Natural killer cell (primary cell): ENCODE measurements at regions not wholly inside any gene's neighbourhood (a gene's known extent, or its start where the extent isn't known, plus 50 kb on each side); places are given as distances from the start of the nearest gene placed in this dataset.
A peak's percentile ranks its signal among the peaks of the same experiment; 100 is the strongest.

Experiments used
- ATAC-seq, 3 donors: fragments of 150-1000 bp in 2 of 3; fragments of 200-7000 bp in 1 of 3; cut with Tn5 transposase; 1 replicate in 1 of 3; 2 replicates in 2 of 3; pipeline ENCODE4 v1.10.0; 2021; ENCODE audit warnings: mild to moderate bottlenecking in 2 of 3, moderate library complexity in 2 of 3
- DNase-seq, 2 donors: peaks; one replicate each; pipeline versions ENCODE4 v3.0.0 to v3.0.0-alpha.2; 2013 to 2021; ENCODE audit warnings: mixed read lengths in 1 of 2
- H3K27ac ChIP-seq: one replicate; pipeline ENCODE4 v1.5.1; 2013; ENCODE audit warnings: mild to moderate bottlenecking, low read length
- H3K27me3 ChIP-seq: one replicate; pipeline ENCODE4 v1.6.1; 2013; ENCODE audit warnings: low read length; ENCODE audit not compliant: control insufficient read depth, insufficient read depth
- H3K36me3 ChIP-seq: one replicate; pipeline ENCODE4 v1.6.1; 2013; ENCODE audit warnings: low read length; ENCODE audit not compliant: control insufficient read depth, insufficient read depth
- H3K4me1 ChIP-seq: one replicate; pipeline ENCODE4 v1.6.1; 2013; ENCODE audit warnings: low read length; ENCODE audit not compliant: control insufficient read depth, insufficient read depth
- H3K4me3 ChIP-seq: one replicate; pipeline ENCODE4 v1.5.1; 2013; ENCODE audit warnings: low read length
- H3K9me3 ChIP-seq: one replicate; pipeline ENCODE4 v1.6.1; 2013; ENCODE audit warnings: low read length; ENCODE audit not compliant: control insufficient read depth, insufficient read depth
- H3K27ac Mint-ChIP-seq, 2 donors: one replicate each; pipeline ENCODE4 v1.8.0; 2022; ENCODE audit warnings: mild to moderate bottlenecking in 2 of 2, mixed read lengths in 2 of 2, moderate library complexity in 1 of 2
- H3K27me3 Mint-ChIP-seq, 2 donors: one replicate each; pipeline ENCODE4 v1.8.0; 2022; ENCODE audit warnings: low read depth in 2 of 2, mixed read lengths in 2 of 2
- H3K36me3 Mint-ChIP-seq: one replicate; pipeline ENCODE4 v1.8.0; 2022; ENCODE audit warnings: mixed read lengths
- H3K4me1 Mint-ChIP-seq, 2 donors: one replicate each; pipeline ENCODE4 v1.8.0; 2022; ENCODE audit warnings: mixed read lengths in 2 of 2
- H3K4me3 Mint-ChIP-seq: one replicate; pipeline ENCODE4 v1.8.0; 2022; ENCODE audit warnings: mild to moderate bottlenecking, moderate library complexity, mixed read lengths
- H3K9me3 Mint-ChIP-seq, 2 donors: one replicate each; pipeline ENCODE4 v1.8.0; 2022; ENCODE audit warnings: mixed read lengths in 2 of 2
- CTCF ChIP-seq: fragments of 200-600 bp; IDR thresholded peaks from one replicate; pipeline ENCODE4 v1.8.0; 2022; ENCODE audit warnings: antibody characterized with exemption
- WGBS: methylation state at CpG from one replicate; pipeline ENCODE4 v1.1.7; 2013; ENCODE audit warnings: missing lambda C conversion rate; ENCODE audit not compliant: insufficient coverage; 5-methylcytosine and 5-hydroxymethylcytosine counted together
- intact Hi-C: fragments of 100-400 bp; cut with micrococcal nuclease; formaldehyde crosslinking; loops from one replicate; pipeline ENCODE4 v1.14.2; 2022

DNA sequence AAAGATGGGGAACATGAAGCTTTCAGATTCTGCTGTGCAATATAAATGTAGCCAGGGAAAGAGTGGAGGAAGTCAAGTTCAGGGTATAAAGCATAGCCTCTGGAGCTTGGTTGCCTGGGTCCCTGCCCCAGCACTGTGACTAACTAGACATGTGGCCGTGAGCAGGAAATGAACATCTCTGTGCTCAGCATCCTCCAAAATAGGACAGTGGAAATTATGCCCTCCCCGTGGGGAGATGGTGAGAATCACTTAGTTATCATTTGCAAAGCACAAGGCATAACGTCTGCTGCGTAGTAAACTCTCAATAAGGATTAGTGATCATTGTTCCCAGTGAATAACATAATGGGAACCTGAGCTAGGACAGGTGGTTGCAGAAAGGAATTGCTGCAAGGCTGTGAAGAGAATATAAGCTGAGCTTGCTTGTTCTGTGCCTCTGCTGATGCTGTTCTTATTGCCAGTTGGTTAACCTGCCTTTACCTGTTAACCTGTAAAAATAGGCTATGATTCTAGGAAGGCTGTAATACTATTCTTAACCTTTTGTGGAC lies 441.0 kb downstream of the COG6 start:
- Mint-ChIP-seq H3K27ac (no peak overlapping the region), H3K27me3 (peaks cover 0 to 10% of the 10 kb centered on the region in 2 donors), H3K9me3 (no peaks in the 10 kb centered on the region), H3K4me3 (no peak overlapping the region), H3K4me1 (no peaks in the 10 kb centered on the region), H3K36me3 (no peaks in the 10 kb centered on the region)
- no peaks in the 10 kb centered on the region for H3K36me3 ChIP-seq
- ATAC-seq (peak in 1 of 3 donors; percentile 40), DNase-seq (peak in 1 of 2 donors; percentile 51)
- H3K4me3 ChIP-seq: no peak overlapping the region
- H3K9me3 ChIP-seq: peaks cover 7% of the 10 kb centered on the region
- WGBS: 60% methylated on average over 4 of the region's 4 CpGs
- intact Hi-C loops: no loop called here
- no peaks in the 10 kb centered on the region for H3K4me1 ChIP-seq
- TF ChIP-seq CTCF: no peak
- H3K27ac ChIP-seq: no peak overlapping the region
- no peaks in the 10 kb centered on the region for H3K27me3 ChIP-seq

DNA sequence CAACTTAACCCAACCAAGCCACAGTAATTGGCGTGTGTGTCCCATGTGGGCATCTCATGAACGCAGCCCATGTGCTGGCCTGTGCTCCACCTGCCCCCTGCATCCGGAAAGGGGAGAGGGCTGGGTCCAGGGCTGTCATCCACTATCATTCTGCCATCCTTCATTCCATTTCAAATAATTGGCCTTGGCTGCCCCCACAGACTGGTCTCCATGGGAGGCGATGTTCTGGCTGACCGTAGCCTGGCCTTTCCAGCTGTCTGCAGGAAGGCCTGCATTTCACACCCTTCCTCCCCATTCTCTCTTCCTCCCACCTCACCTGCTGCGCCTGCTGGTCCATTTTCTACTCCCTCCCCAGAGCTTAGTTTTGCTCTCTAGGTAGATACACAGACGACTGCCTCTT lies 442.8 kb downstream of the COG6 start:
- H3K4me1 ChIP-seq: no peaks in the 10 kb centered on the region

GRCh38 chr13:40101708-40102359 lies 446.4 kb downstream of the COG6 start:
- Histone ChIP-seq H3K27ac (no peak overlapping the region), H3K4me3 (no peak overlapping the region), H3K9me3 (peaks cover 7% of the 10 kb centered on the region), H3K4me1 (no peaks in the 10 kb centered on the region), H3K27me3 (no peaks in the 10 kb centered on the region), H3K36me3 (no peaks in the 10 kb centered on the region)
- Mint-ChIP-seq H3K4me3 (no peak overlapping the region), H3K27me3 (peaks cover 0 to 10% of the 10 kb centered on the region in 2 donors), H3K36me3 (no peaks in the 10 kb centered on the region), H3K27ac (no peak overlapping the region), H3K4me1 (no peaks in the 10 kb centered on the region), H3K9me3 (no peaks in the 10 kb centered on the region)
- no peak for TF ChIP-seq CTCF
- intact Hi-C loops: no loop called here
- DNase-seq: no peak
- WGBS: 67% methylated on average over 3 of the region's 3 CpGs
- no peak for ATAC-seq

More for the DNA sequence above, 442.8 kb downstream of the COG6 start:
- Histone ChIP-seq H3K9me3 (peaks cover 7% of the 10 kb centered on the region), H3K27ac (no peak overlapping the region), H3K27me3 (no peaks in the 10 kb centered on the region), H3K4me3 (no peak overlapping the region), H3K36me3 (no peaks in the 10 kb centered on the region)
- H3K27me3 Mint-ChIP-seq: peaks cover 0 to 10% of the 10 kb centered on the region in 2 donors
- H3K9me3 Mint-ChIP-seq: no peaks in the 10 kb centered on the region
- intact Hi-C loops: no loop called here
- no peak overlapping the region for H3K4me3 Mint-ChIP-seq
- no peaks in the 10 kb centered on the region for H3K36me3 Mint-ChIP-seq
- H3K4me1 Mint-ChIP-seq: no peaks in the 10 kb centered on the region
- 96% methylated on average over 7 of the region's 7 CpGs for WGBS
- no peak for ATAC-seq
- DNase-seq: no peak
- no peak for TF ChIP-seq CTCF
- H3K27ac Mint-ChIP-seq: no peak overlapping the region

DNA sequence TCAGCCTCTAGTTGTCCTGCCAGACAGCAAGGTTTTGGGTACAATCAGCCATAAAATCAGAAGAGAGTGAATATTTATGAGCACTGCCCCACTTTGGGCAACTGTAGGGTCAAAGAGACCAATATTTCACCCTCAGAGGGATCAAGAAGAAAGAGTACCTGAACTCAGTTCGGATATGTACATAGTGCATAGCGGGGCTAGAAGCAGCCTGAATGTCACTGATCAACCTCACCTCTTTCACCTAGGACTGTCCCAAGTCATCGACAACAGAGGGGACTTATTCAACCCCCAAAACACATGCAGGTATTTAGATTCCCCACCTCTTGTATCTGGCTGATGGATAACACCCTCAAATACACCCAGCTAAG lies 446.9 kb downstream of the COG6 start:
- no peaks in the 10 kb centered on the region for H3K4me1 Mint-ChIP-seq
- TF ChIP-seq CTCF: no peak
- no peak overlapping the region for H3K4me3 Mint-ChIP-seq
- Histone ChIP-seq H3K4me3 (no peak overlapping the region), H3K9me3 (peaks cover 7% of the 10 kb centered on the region), H3K27ac (no peak overlapping the region), H3K27me3 (no peaks in the 10 kb centered on the region), H3K4me1 (no peaks in the 10 kb centered on the region), H3K36me3 (no peaks in the 10 kb centered on the region)
- peaks cover 0 to 10% of the 10 kb centered on the region in 2 donors for H3K27me3 Mint-ChIP-seq
- no peak overlapping the region for H3K27ac Mint-ChIP-seq
- DNase-seq (no peak), ATAC-seq (no peak)
- no peaks in the 10 kb centered on the region for H3K9me3 Mint-ChIP-seq
- 88% methylated on average over 3 of the region's 3 CpGs for WGBS
- intact Hi-C loops: no loop called here
- no peaks in the 10 kb centered on the region for H3K36me3 Mint-ChIP-seq
